ENCODE measurements at regions not wholly inside any gene's neighbourhood (a gene's known extent, or its start where the extent isn't known, plus 50 kb on each side); places are given as distances from the start of the nearest gene placed in this dataset.

GRCh38 chr4:126937846-126938422 lies 694.8 kb upstream of the INTU start:
- no peak for DNase-seq (ENCODE audit: low read depth in 1 of 2, low spot score in 1 of 2)
- Histone ChIP-seq H3K4me3 (replicated peaks; ENCODE audit: insufficient read depth, low read length) (no peak overlapping the region), H3K27ac (replicated peaks) (no peak overlapping the region), H3K27me3 (ENCODE audit: insufficient read depth, poor library complexity, severe bottlenecking) (no peaks in the 10 kb centered on the region)
- TF ChIP-seq, protein P1, sequence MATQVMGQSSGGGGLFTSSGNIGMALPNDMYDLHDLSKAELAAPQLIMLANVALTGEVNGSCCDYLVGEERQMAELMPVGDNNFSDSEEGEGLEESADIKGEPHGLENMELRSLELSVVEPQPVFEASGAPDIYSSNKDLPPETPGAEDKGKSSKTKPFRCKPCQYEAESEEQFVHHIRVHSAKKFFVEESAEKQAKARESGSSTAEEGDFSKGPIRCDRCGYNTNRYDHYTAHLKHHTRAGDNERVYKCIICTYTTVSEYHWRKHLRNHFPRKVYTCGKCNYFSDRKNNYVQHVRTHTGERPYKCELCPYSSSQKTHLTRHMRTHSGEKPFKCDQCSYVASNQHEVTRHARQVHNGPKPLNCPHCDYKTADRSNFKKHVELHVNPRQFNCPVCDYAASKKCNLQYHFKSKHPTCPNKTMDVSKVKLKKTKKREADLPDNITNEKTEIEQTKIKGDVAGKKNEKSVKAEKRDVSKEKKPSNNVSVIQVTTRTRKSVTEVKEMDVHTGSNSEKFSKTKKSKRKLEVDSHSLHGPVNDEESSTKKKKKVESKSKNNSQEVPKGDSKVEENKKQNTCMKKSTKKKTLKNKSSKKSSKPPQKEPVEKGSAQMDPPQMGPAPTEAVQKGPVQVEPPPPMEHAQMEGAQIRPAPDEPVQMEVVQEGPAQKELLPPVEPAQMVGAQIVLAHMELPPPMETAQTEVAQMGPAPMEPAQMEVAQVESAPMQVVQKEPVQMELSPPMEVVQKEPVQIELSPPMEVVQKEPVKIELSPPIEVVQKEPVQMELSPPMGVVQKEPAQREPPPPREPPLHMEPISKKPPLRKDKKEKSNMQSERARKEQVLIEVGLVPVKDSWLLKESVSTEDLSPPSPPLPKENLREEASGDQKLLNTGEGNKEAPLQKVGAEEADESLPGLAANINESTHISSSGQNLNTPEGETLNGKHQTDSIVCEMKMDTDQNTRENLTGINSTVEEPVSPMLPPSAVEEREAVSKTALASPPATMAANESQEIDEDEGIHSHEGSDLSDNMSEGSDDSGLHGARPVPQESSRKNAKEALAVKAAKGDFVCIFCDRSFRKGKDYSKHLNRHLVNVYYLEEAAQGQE (IDR thresholded peaks at IDR 0.05; ENCODE audit: insufficient replicate concordance, low read depth): no peak

DNA sequence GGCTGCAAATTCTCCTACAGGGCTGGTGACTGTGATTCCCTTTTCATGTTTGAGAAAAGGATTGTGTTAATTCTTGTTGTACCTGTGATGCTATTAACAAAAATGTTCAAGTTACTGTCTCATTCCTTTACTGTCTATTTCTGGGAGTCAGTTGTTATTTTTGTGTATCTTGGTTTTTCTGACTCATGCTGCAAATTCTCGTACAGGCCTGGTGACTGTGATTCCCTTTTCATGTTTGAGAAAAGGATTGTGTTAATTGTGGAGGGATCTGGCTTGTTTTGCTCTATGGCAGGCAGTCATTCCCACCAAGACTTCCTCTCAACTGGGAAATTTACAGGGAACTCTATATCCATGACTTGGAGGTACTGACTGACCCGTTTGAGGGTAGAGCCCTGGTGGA lies 693.4 kb upstream of the INTU start:
- Histone ChIP-seq H3K27ac (replicated peaks) (no peak overlapping the region), H3K4me3 (replicated peaks; ENCODE audit: insufficient read depth, low read length) (no peak overlapping the region), H3K27me3 (ENCODE audit: insufficient read depth, poor library complexity, severe bottlenecking) (no peaks in the 10 kb centered on the region)
- DNase-seq (ENCODE audit: low read depth in 1 of 2, low spot score in 1 of 2): no peak
- TF ChIP-seq SPI1 (IDR thresholded peaks at IDR 0.05; ENCODE audit: borderline replicate concordance, low read depth) (no peak), GABPA (IDR thresholded peaks at IDR 0.05; ENCODE audit: low read depth) (no peak), POLR2AphosphoS5 (IDR thresholded peaks at IDR 0.05; ENCODE audit: low read depth) (no peak)
- TF ChIP-seq, protein P2, sequence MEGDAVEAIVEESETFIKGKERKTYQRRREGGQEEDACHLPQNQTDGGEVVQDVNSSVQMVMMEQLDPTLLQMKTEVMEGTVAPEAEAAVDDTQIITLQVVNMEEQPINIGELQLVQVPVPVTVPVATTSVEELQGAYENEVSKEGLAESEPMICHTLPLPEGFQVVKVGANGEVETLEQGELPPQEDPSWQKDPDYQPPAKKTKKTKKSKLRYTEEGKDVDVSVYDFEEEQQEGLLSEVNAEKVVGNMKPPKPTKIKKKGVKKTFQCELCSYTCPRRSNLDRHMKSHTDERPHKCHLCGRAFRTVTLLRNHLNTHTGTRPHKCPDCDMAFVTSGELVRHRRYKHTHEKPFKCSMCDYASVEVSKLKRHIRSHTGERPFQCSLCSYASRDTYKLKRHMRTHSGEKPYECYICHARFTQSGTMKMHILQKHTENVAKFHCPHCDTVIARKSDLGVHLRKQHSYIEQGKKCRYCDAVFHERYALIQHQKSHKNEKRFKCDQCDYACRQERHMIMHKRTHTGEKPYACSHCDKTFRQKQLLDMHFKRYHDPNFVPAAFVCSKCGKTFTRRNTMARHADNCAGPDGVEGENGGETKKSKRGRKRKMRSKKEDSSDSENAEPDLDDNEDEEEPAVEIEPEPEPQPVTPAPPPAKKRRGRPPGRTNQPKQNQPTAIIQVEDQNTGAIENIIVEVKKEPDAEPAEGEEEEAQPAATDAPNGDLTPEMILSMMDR (IDR thresholded peaks at IDR 0.05; ENCODE audit: insufficient read depth, low read length): no peak
- TF ChIP-seq, protein P1 (IDR thresholded peaks at IDR 0.05; ENCODE audit: insufficient replicate concordance, low read depth): no peak

DNA sequence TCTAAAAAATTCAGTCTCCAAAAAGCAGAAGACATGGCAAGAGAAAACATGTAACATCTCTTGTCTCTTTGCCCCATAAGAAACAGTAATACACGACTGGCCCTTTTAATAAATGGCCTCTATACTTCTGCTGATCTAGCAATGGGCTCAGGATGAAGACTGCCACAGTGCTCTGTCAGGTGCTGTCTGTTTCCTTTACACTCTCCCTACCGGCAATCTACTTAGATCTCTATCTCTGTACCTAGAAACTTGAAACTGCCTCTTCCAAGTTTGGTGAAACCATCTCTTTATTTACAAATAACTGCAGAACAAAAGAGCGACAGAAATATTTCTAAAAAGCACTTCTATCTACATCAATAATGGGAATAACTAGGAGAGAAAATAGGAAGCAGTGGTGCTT lies 685.2 kb upstream of the INTU start:
- H3K27me3 ChIP-seq (ENCODE audit: insufficient read depth, poor library complexity, severe bottlenecking): peaks cover 2% of the 10 kb centered on the region
- TF ChIP-seq SPI1 (IDR thresholded peaks at IDR 0.05; ENCODE audit: borderline replicate concordance, low read depth) (no peak), POLR2AphosphoS5 (IDR thresholded peaks at IDR 0.05; ENCODE audit: low read depth) (no peak), GABPA (IDR thresholded peaks at IDR 0.05; ENCODE audit: low read depth) (no peak)
- TF ChIP-seq, protein P2 (IDR thresholded peaks at IDR 0.05; ENCODE audit: insufficient read depth, low read length): no peak
- TF ChIP-seq, protein P1 (IDR thresholded peaks at IDR 0.05; ENCODE audit: insufficient replicate concordance, low read depth): no peak
- DNase-seq (ENCODE audit: low read depth in 1 of 2, low spot score in 1 of 2): no peak
- no peak overlapping the region for H3K4me3 ChIP-seq (replicated peaks; ENCODE audit: insufficient read depth, low read length)
- H3K27ac ChIP-seq (replicated peaks): no peak overlapping the region

All from HL-60 (cell line).